GM19324 (cell line): ENCODE measurements at regions not wholly inside any gene's neighbourhood (a gene's known extent, or its start where the extent isn't known, plus 50 kb on each side); places are given as distances from the start of the nearest gene placed in this dataset.
"Not testable (repeated sequence)": the region's sequence is repeated elsewhere in the genome, so short reads cannot be mapped to it uniquely, and the experiment has no call there.

Experiments used
- ATAC-seq: cut with Tn5 transposase; IDR thresholded peaks from one replicate; pipeline ENCODE4 v1.9.1; 2021; ENCODE audit warnings: mild to moderate bottlenecking, moderate library complexity; ENCODE audit not compliant: unreplicated experiment, low FRiP score

GRCh38 chr2:150222379-150222778 lies 265.1 kb downstream of the RND3 start:
- no peak for ATAC-seq

DNA sequence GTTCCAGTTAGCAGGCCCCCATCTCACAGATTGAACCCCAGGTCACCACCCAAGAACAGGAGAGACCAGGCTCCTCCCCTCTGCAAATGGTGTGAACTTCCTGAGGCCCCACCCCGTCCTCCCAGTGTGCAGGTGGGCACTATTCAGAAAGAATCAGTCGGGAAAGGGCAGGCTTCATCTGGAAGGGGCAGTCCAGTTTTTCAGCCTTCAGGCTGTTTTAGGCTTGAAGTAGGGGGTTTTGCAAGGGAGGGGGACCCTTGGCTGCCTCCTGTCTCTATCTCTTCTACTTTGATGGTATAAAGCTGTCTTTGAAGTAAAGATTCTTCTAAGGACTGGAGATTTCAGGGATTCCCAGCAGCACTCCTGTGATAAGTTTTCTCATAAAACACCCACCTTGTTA lies 267.6 kb downstream of the RND3 start:
- ATAC-seq = no peak

DNA sequence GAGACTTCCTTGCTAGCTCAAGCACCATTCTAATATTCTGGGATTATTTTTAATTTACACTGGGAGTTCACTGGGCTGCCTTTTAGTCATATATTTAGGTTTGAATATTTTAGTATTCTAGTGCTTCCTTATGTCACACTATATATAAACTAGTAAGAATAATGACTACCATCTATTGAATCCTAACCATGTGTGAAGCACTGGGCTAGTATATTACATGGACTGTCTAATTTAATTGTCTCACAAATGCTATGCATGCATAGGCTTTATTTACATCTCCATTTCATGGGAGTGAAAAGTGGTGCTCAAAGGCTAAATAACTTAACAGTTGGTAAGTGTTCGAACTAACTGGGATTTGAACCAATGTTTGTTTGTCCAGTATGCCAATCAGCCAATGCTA lies 272.4 kb downstream of the RND3 start:
- no peak for ATAC-seq

DNA sequence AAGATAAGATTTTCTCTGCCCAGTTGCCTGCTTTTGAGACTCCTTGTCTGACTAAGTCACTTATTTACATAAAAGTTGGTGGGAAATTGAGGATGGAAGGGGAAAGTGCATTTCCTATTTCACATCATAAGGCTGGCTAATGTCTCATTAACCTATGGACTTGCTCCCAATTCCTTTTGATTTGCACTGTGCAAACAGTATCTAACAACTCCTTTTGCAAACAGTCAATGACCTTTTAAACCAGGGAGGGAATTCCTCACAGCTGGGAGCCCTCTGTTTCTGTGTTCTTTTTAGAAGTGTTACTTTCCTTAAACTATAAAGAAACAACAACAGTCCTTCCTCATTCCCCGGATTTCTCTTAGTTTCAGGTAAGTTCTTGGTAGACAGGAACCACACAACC lies 272.8 kb downstream of the RND3 start:
- ATAC-seq = no peak

GRCh38 chr2:150212722-150213171 lies 274.7 kb downstream of the RND3 start:
- no peak for ATAC-seq

GRCh38 chr2:150211164-150211631 lies 276.3 kb downstream of the RND3 start:
- ATAC-seq = no peak

DNA sequence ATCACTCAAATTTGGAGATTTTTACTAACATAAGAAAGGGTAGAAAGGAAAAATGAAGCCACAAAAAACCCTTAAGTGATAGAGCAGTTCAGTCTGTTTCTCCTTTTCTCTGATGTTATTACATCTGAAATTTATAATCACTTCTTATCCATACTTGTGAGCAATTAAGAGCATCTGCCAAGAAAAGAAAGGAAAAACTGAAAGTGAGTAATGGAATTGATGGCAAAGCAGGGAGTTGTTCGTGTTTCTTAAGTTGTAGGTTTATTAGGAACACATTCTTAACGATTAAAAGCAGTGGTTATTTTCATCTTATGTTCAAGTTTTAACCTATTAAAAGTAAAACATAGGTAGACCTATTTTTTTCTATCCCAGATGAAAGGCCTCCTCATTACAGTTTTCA lies 277.7 kb downstream of the RND3 start:
- no peak for ATAC-seq

DNA sequence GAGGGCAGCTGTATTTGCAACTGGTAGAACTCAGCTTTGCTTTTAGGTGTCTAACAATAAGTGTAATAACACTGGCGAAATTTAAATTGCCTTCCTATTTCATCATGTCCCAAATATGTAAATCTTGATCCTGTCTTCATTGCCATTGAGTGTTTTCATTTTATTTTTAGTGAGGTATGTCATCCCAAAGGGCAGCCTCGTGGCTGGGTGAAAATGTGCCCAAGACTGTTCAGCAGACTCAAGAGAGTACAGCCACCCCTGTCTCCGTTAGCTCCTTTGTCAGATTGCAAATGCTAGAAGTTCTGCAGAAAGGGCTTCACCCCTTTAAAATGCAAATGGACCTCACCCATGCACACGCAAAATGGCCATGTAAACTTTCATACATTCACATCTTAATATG lies 278.8 kb downstream of the RND3 start:
- ATAC-seq = no peak

DNA sequence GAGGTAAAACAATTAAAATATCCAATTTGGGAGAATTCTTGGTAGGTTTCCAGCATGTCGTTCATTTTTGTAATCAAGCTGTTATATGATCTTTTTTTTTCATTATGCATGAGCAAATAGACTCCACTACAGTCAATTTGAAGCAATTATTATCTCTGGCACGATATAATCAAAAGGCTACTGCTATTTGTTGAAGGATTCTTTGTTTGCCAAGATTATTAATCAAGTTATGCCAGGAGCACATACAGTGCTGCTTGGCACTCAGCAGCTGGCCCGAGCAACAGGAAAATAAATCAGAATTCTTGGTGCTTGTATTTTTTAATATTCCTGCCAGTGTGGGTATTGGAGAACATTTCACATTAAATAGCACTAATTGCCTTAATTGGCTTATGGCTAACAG lies 279.5 kb downstream of the RND3 start:
- ATAC-seq = no peak

DNA sequence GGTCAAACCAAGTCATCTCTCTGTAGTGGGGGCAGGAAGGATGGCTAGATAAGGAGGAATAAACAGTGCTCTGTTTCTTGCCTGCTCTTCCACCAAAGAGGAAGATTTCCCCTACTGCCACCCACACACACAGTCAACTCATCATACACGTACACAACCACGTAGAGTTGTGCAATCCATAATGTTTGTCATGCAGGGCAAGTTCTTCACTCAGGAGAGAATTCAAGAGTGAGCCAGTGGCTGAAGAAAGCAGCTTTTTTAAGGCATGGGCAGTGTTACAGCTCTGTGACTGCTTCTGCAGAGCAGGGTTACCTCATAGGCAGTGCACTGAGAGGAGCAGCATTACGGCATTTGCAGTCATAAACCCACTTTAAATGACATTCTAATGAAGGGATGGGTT lies 283.0 kb downstream of the RND3 start:
- ATAC-seq = no peak

DNA sequence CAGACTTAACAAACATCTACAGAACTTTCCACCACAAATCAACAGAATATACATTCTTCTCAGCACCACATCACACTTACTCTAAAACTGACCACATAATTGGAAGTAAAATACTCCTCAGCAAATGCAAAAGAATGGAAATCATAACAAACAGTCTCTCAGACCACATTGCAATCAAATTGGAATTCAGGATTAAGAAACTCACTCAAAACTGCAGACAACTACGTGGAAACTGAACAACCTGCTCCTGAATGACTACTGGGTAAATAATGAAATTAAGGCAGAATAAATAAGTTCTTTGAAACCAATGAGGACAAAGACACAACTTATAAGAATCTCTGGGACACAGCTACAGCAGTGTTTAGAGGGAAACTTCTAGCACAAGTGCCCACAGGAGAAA lies 292.7 kb downstream of the RND3 start:
- ATAC-seq = not testable (repeated sequence)

- ATAC-seq = no peak
These were observed 294.8 kb downstream of the RND3 start for GRCh38 chr2:150192701-150193100.

- ATAC-seq = no peak
These were observed 296.1 kb downstream of the RND3 start for GRCh38 chr2:150191349-150191748.

- no peak for ATAC-seq
These were observed 296.9 kb downstream of the RND3 start for GRCh38 chr2:150190546-150190945.

DNA sequence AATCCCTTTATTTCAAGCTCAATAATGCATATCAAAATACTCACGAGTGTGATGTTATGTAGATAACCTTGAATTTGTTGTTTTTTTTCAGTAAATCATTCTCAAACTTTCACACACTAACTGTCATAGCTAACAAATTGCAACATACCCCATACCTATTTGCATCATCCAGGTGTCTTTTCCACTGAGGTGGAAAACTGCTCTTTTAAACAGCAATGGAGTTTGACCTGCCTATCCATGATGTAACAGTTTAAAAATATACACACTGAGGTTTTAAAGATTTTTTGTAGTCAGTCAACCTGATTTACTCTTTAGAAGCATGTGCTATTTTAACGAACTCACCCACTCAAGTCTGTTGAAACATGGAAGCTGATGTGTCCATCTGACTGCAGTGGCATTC lies 298.7 kb downstream of the RND3 start:
- ATAC-seq = no peak

- no peak for ATAC-seq
These were observed 299.3 kb downstream of the RND3 start for GRCh38 chr2:150188177-150188576.

- no peak for ATAC-seq
These were observed 304.8 kb downstream of the RND3 start for GRCh38 chr2:150182566-150183235.

- ATAC-seq = no peak
These were observed 308.9 kb downstream of the RND3 start for GRCh38 chr2:150178591-150178990.

- ATAC-seq = no peak
These were observed 312.5 kb downstream of the RND3 start for GRCh38 chr2:150174971-150175421.

DNA sequence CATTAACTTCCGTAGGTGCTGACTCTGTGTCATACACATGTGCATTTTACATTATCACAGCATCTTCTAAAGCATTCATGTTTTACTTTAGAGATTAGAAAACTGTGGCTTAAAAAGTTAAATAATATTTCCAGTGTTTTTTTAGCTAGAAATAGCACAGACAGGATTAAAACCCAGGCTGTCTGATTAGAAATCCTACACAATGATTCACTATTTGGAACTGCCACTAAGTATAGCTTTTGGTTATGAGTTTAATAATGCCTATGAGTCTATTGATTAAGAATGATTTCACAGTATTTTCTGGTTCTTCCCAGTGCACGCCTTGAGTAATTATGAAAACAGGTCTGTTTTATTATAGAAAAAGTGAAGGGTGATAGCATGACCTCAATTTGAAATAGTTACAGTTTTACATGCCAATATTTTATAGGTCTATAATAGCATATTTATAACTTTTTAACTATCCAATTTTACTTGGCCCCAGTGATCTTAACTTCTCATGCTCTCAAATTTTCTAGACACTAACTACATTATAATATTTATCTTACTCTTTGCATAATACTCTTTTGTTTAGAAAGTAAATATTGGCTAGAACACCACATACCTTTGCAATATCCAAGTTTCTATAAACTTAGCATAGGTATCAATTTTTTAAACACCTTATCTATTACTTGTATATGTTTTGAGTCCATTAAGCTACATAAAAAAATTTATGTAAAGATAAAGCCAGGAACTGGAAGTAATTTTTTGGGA lies 313.2 kb downstream of the RND3 start:
- no peak for ATAC-seq

GRCh38 chr2:150171065-150171548 lies 316.4 kb downstream of the RND3 start:
- no peak for ATAC-seq

GRCh38 chr2:150169237-150169629 lies 318.2 kb downstream of the RND3 start:
- ATAC-seq = no peak
